Breast epithelium (tissue), 3 donors: ENCODE measurements at regions not wholly inside any gene's neighbourhood (a gene's known extent, or its start where the extent isn't known, plus 50 kb on each side); places are given as distances from the start of the nearest gene placed in this dataset.

Source experiments
- POLR2AphosphoS5 ChIP-seq, 3 donors: sonication (generic); formaldehyde crosslinking; IDR thresholded peaks; one replicate each; pipeline ENCODE4 v1.6.1; 2017; ENCODE audit warnings: antibody characterized with exemption in 3 of 3
- TF ChIP-seq, protein P1 (sequence below), 3 donors: fragments of 450-650 bp; IDR thresholded peaks; one replicate each; pipeline ENCODE4 v1.5.1; 2016 to 2017; ENCODE audit warnings: antibody characterized with exemption in 3 of 3, mild to moderate bottlenecking in 3 of 3, moderate library complexity in 3 of 3

DNA sequence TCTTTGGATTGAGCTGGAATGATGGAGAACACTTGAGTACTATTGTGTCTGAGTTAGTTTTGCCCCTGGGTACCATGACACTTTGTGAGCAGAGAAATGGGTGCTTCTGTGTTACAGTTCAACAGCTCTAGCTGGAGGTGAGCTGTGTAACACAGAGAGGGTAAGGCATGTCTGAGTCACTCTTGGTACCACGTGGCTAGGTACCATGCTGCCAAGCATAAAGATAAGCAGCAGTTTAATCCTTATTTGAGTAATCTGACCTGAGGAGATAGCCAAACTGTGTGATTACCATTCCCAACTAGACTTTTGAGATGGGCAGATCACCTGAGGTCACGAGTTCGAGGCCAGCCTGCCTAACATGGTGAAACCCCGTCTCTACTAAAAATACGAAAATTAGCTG lies 122.0 kb downstream of the OLFM4 start:
- TF ChIP-seq, protein P1, sequence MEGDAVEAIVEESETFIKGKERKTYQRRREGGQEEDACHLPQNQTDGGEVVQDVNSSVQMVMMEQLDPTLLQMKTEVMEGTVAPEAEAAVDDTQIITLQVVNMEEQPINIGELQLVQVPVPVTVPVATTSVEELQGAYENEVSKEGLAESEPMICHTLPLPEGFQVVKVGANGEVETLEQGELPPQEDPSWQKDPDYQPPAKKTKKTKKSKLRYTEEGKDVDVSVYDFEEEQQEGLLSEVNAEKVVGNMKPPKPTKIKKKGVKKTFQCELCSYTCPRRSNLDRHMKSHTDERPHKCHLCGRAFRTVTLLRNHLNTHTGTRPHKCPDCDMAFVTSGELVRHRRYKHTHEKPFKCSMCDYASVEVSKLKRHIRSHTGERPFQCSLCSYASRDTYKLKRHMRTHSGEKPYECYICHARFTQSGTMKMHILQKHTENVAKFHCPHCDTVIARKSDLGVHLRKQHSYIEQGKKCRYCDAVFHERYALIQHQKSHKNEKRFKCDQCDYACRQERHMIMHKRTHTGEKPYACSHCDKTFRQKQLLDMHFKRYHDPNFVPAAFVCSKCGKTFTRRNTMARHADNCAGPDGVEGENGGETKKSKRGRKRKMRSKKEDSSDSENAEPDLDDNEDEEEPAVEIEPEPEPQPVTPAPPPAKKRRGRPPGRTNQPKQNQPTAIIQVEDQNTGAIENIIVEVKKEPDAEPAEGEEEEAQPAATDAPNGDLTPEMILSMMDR (IDR thresholded peaks at IDR 0.05) = no peak
- no peak for TF ChIP-seq POLR2AphosphoS5 (IDR thresholded peaks at IDR 0.05)
